ENCODE measurements at regions not wholly inside any gene's neighbourhood (a gene's known extent, or its start where the extent isn't known, plus 50 kb on each side); places are given as distances from the start of the nearest gene placed in this dataset.

DNA sequence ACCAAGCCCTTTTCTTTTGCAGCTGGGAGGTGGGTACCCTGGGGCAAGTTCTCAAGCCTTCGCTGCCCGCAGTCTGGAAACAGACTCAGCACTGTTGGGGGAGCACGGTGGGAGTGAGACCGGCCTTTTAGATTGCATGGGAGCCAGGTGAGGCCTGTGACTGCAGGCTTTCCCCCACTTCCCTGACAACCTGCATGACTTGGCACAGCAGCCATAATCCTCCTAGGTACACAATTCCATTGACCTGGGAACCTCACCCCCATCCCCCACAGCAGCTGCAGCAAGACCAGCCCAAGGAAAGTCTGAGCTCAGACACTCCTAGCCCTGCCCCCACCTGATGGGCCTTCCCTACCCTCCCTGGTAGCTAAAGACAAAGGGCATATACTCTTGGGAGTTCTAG is 52.2 kb upstream of the CCDC80 start:
- CTCF ChIA-PET = no interaction called here
- Histone ChIP-seq H3K4me3 (no peak overlapping the region), H3K9me3 (ENCODE audit: insufficient read depth, low read depth) (peaks cover 9% of the 10 kb centered on the region; the same call in 1 of the 2 replicates), H2AFZ (no peak overlapping the region), H3K79me2 (ENCODE audit: low read depth) (no peaks in the 10 kb centered on the region), H3K4me1 (replicated peaks; ENCODE audit: insufficient read depth) (peaks cover 20% of the 10 kb centered on the region), H3K27me3 (ENCODE audit: insufficient read depth, low read depth) (no peaks in the 10 kb centered on the region), H3K27ac (no peak overlapping the region), H3K4me2 (no peak overlapping the region), H3K9me2 (ENCODE audit: insufficient read depth) (no peaks in the 10 kb centered on the region), H3F3A (ENCODE audit: insufficient read depth, low read depth) (peaks cover 14% of the 10 kb centered on the region), H4K20me1 (ENCODE audit: insufficient read depth) (no peaks in the 10 kb centered on the region), H3K36me3 (ENCODE audit: low read depth) (no peaks in the 10 kb centered on the region)
- intact Hi-C loops (cut with micrococcal nuclease; ENCODE audit: unreplicated experiment) = no loop called here
- no peak for TF ChIP-seq EZH2 (IDR thresholded peaks at IDR 0.05; ENCODE audit: low read depth)
- TF ChIP-seq, protein P1, sequence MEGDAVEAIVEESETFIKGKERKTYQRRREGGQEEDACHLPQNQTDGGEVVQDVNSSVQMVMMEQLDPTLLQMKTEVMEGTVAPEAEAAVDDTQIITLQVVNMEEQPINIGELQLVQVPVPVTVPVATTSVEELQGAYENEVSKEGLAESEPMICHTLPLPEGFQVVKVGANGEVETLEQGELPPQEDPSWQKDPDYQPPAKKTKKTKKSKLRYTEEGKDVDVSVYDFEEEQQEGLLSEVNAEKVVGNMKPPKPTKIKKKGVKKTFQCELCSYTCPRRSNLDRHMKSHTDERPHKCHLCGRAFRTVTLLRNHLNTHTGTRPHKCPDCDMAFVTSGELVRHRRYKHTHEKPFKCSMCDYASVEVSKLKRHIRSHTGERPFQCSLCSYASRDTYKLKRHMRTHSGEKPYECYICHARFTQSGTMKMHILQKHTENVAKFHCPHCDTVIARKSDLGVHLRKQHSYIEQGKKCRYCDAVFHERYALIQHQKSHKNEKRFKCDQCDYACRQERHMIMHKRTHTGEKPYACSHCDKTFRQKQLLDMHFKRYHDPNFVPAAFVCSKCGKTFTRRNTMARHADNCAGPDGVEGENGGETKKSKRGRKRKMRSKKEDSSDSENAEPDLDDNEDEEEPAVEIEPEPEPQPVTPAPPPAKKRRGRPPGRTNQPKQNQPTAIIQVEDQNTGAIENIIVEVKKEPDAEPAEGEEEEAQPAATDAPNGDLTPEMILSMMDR (conservative IDR thresholded peaks at IDR 0.05) = no peak
- POLR2A ChIA-PET (ENCODE audit: unreplicated experiment) = no interaction called here
- no peak for DNase-seq
- no TSS peak for BruUV-seq (replicated peaks)
